ENCODE measurements at regions not wholly inside any gene's neighbourhood (a gene's known extent, or its start where the extent isn't known, plus 50 kb on each side); places are given as distances from the start of the nearest gene placed in this dataset.

- Histone ChIP-seq H3K9ac (ENCODE audit: low read depth, low read length) (no peak overlapping the region), H2AK5ac (ENCODE audit: low read depth, low read length) (no peak overlapping the region), H3K14ac (replicated peaks; ENCODE audit: low read depth, low read length) (no peak overlapping the region), H3K4me2 (ENCODE audit: low read depth, low read length) (no peak overlapping the region), H3K27ac (ENCODE audit: insufficient read depth, low read length) (no peak overlapping the region), H4K91ac (ENCODE audit: insufficient read depth, low read depth, low read length) (no peak overlapping the region), H2BK120ac (ENCODE audit: low read depth, low read length) (no peak overlapping the region), H4K20me1 (ENCODE audit: insufficient read depth, low read length) (no peaks in the 10 kb centered on the region), H3K4me3 (ENCODE audit: insufficient read depth, low read depth, low read length) (no peak overlapping the region), H3K27me3 (ENCODE audit: control insufficient read depth, insufficient read depth, low read length) (no peaks in the 10 kb centered on the region), H2AK9ac (replicated peaks; ENCODE audit: low read depth, low read length, poor library complexity) (no peak overlapping the region), H3K56ac (ENCODE audit: extremely low read depth, insufficient read depth, low read length) (no peak overlapping the region), H2AFZ (replicated peaks; ENCODE audit: low read length, poor library complexity) (no peak overlapping the region), H2BK5ac (ENCODE audit: low read depth, low read length, poor library complexity, severe bottlenecking) (no peak overlapping the region), H2BK20ac (ENCODE audit: low read depth, low read length) (no peak overlapping the region), H3K79me1 (ENCODE audit: low read depth in 1 of 2, low read length in 2 of 2) (no peaks in the 10 kb centered on the region), H3K36me3 (ENCODE audit: control insufficient read depth, insufficient read depth, low read length) (no peaks in the 10 kb centered on the region), H3K23ac (ENCODE audit: low read depth, low read length) (no peak overlapping the region), H3K4ac (ENCODE audit: low read depth, low read length) (no peak overlapping the region), H4K8ac (ENCODE audit: low read depth in 2 of 2, low read length in 2 of 2) (no peak overlapping the region), H2BK15ac (ENCODE audit: low read depth, low read length) (no peak overlapping the region), H3K18ac (ENCODE audit: low read depth, low read length) (no peak overlapping the region), H3K9me1 (ENCODE audit: insufficient read depth, low read length) (no peaks in the 10 kb centered on the region), H4K5ac (ENCODE audit: low read depth, low read length) (no peak overlapping the region), H3K4me1 (ENCODE audit: control insufficient read depth, insufficient read depth, low read length) (no peaks in the 10 kb centered on the region), H3K9me3 (ENCODE audit: control insufficient read depth, insufficient read depth, low read length) (0 out of 2 replicates have a peak, but pooled peaks cover 2% of the 10 kb centered on the region)
- no TSS peak for BruUV-seq (replicated peaks)
- in situ Hi-C loops (cut with MboI; ENCODE audit: low sequenced_read_pairs) (no loop called here), dilution Hi-C loops (cut with HindIII; ENCODE audit: low sequenced_read_pairs, unreplicated experiment) (no loop called here), intact Hi-C loops (cut with micrococcal nuclease) (no loop called here)
- ATAC-seq (ENCODE audit: low read depth): no peak
- TF ChIP-seq RCOR1 (IDR thresholded peaks at IDR 0.05; ENCODE audit: insufficient replicate concordance, low read length) (no peak), CTCF (conservative IDR thresholded peaks at IDR 0.05; ENCODE audit: low read depth, low read length) (no peak), MAZ (IDR thresholded peaks at IDR 0.05; ENCODE audit: borderline replicate concordance, low read depth, low read length) (no peak), CEBPB (IDR thresholded peaks at IDR 0.05; ENCODE audit: low read depth, low read length) (no peak), POLR2A (IDR thresholded peaks at IDR 0.05; ENCODE audit: low read depth, low read length) (no peak), USF2 (IDR thresholded peaks at IDR 0.05; ENCODE audit: low read depth, low read length) (no peak), CHD1 (IDR thresholded peaks at IDR 0.05; ENCODE audit: low read depth, low read length) (no peak), ELK1 (IDR thresholded peaks at IDR 0.05; ENCODE audit: borderline replicate concordance, low read depth, low read length) (no peak), MAFK (IDR thresholded peaks at IDR 0.05; ENCODE audit: low read depth, low read length) (no peak), RFX5 (IDR thresholded peaks at IDR 0.05; ENCODE audit: low read depth, low read length) (no peak), FOS (IDR thresholded peaks at IDR 0.05; ENCODE audit: low read depth, low read length) (no peak), NFE2L2 (IDR thresholded peaks at IDR 0.05; ENCODE audit: low read depth, low read length) (no peak), MXI1 (IDR thresholded peaks at IDR 0.05; ENCODE audit: borderline replicate concordance, low read depth, low read length) (no peak), SMC3 (IDR thresholded peaks at IDR 0.05; ENCODE audit: low read depth, low read length) (no peak), RAD21 (IDR thresholded peaks at IDR 0.05; ENCODE audit: low read length) (no peak), BHLHE40 (IDR thresholded peaks at IDR 0.05; ENCODE audit: low read depth, low read length) (no peak)
- ChIA-PET POLR2A (ENCODE audit: unreplicated experiment) (no interaction called here), CTCF (interaction anchor here (0.6 kb wide), 1 partner anchor 14 kb away, joined by 4 read pairs; no protein-coding TSS in a partner anchor)
- DNase-seq: no peak
- WGBS, 2 experiments (ENCODE audit: extremely low coverage in 2 of 2, insufficient read length in 1 of 2): 0% methylated on average over 1 of the region's 5 CpGs; no CpG with 5 or more reads in 1 of the 2 experiments
These were observed 76.9 kb upstream of the KMT2C start for GRCh38 chr7:152512706-152513105.
